ENCODE measurements at regions not wholly inside any gene's neighbourhood (a gene's known extent, or its start where the extent isn't known, plus 50 kb on each side); places are given as distances from the start of the nearest gene placed in this dataset.

DNA sequence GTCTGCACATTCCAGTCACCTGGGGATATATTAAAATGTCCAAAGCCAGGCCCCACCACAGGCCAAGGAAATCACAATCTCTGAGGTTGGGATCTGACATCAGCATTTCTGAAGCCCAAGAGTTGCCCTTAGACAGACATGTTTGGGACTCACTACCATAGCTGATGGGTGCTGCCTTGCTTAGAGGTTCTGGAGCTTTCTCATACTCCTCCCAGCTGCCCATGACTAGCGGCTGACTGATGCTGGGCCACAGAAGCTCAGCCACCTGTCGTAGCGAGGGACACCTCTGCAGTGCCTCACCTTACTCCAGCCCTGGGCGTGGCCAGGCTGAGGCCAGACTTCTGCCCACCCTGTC, 58.8 kb upstream of the XCR1 start (continued):
- TF ChIP-seq, protein P1, sequence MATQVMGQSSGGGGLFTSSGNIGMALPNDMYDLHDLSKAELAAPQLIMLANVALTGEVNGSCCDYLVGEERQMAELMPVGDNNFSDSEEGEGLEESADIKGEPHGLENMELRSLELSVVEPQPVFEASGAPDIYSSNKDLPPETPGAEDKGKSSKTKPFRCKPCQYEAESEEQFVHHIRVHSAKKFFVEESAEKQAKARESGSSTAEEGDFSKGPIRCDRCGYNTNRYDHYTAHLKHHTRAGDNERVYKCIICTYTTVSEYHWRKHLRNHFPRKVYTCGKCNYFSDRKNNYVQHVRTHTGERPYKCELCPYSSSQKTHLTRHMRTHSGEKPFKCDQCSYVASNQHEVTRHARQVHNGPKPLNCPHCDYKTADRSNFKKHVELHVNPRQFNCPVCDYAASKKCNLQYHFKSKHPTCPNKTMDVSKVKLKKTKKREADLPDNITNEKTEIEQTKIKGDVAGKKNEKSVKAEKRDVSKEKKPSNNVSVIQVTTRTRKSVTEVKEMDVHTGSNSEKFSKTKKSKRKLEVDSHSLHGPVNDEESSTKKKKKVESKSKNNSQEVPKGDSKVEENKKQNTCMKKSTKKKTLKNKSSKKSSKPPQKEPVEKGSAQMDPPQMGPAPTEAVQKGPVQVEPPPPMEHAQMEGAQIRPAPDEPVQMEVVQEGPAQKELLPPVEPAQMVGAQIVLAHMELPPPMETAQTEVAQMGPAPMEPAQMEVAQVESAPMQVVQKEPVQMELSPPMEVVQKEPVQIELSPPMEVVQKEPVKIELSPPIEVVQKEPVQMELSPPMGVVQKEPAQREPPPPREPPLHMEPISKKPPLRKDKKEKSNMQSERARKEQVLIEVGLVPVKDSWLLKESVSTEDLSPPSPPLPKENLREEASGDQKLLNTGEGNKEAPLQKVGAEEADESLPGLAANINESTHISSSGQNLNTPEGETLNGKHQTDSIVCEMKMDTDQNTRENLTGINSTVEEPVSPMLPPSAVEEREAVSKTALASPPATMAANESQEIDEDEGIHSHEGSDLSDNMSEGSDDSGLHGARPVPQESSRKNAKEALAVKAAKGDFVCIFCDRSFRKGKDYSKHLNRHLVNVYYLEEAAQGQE (IDR thresholded peaks at IDR 0.05; ENCODE audit: borderline replicate concordance in 1 of 2, low read depth in 1 of 2, low read length in 2 of 2), result no peak
- TF ChIP-seq NR2F1 (CRISPR knock-in tag; IDR thresholded peaks at IDR 0.05) (no peak), SALL1 (CRISPR knock-in tag; IDR thresholded peaks at IDR 0.05) (no peak), ZSCAN20 (CRISPR knock-in tag; IDR thresholded peaks at IDR 0.05; ENCODE audit: borderline replicate concordance) (no peak), ZNF615 (CRISPR knock-in tag; IDR thresholded peaks at IDR 0.05; ENCODE audit: borderline replicate concordance) (no peak), ZNF160 (CRISPR knock-in tag; IDR thresholded peaks at IDR 0.05) (no peak), ELF1 (CRISPR knock-in tag; IDR thresholded peaks at IDR 0.05) (no peak)

GRCh38 chr3:46085421-46086082, 58.3 kb upstream of the XCR1 start:
- Histone ChIP-seq H3K4me1 (ENCODE audit: insufficient read depth, low read length) (no peaks in the 10 kb centered on the region), H3K4me3 (replicated peaks in 1 of 3; ENCODE audit: insufficient read depth in 1 of 3, low read depth in 2 of 3, low read length in 3 of 3) (no peak overlapping the region)
- TF ChIP-seq ZNF501 (CRISPR knock-in tag; IDR thresholded peaks at IDR 0.05) (no peak), ZNF615 (CRISPR knock-in tag; IDR thresholded peaks at IDR 0.05; ENCODE audit: borderline replicate concordance) (no peak), FOXP1 (IDR thresholded peaks at IDR 0.05) (no peak), FOXP1 (CRISPR knock-in tag; IDR thresholded peaks at IDR 0.05) (no peak), ZNF275 (CRISPR knock-in tag; IDR thresholded peaks at IDR 0.05; ENCODE audit: borderline replicate concordance) (no peak), KLF11 (CRISPR knock-in tag; IDR thresholded peaks at IDR 0.05) (no peak), IRF9 (CRISPR knock-in tag; IDR thresholded peaks at IDR 0.05; ENCODE audit: borderline replicate concordance) (no peak), RFXANK (CRISPR knock-in tag; IDR thresholded peaks at IDR 0.05) (no peak), SRSF1 (optimal IDR thresholded peaks at IDR 0.05; ENCODE audit: low read depth, low read length) (no peak)
- TF ChIP-seq, protein P2, sequence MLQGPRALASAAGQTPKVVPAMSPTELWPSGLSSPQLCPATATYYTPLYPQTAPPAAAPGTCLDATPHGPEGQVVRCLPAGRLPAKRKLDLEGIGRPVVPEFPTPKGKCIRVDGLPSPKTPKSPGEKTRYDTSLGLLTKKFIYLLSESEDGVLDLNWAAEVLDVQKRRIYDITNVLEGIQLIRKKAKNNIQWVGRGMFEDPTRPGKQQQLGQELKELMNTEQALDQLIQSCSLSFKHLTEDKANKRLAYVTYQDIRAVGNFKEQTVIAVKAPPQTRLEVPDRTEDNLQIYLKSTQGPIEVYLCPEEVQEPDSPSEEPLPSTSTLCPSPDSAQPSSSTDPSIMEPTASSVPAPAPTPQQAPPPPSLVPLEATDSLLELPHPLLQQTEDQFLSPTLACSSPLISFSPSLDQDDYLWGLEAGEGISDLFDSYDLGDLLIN (CRISPR knock-in tag; IDR thresholded peaks at IDR 0.05; ENCODE audit: borderline replicate concordance), result no peak
- TF ChIP-seq, protein P3, sequence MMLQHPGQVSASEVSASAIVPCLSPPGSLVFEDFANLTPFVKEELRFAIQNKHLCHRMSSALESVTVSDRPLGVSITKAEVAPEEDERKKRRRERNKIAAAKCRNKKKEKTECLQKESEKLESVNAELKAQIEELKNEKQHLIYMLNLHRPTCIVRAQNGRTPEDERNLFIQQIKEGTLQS (CRISPR knock-in tag; IDR thresholded peaks at IDR 0.05), result no peak

More at GRCh38 chr3:46085421-46086082, 58.3 kb upstream of the XCR1 start:
- Histone ChIP-seq H3K36me3 (replicated peaks in 1 of 2; ENCODE audit: control insufficient read depth in 1 of 2, insufficient read depth in 2 of 2, low read length in 2 of 2) (no peaks in the 10 kb centered on the region), H4K20me1 (ENCODE audit: insufficient read depth, low read length) (no peaks in the 10 kb centered on the region), H3K79me2 (ENCODE audit: insufficient read depth, low read length) (no peaks in the 10 kb centered on the region), H2AFZ (ENCODE audit: low read length) (no peak overlapping the region), H3K27me3 (ENCODE audit: control insufficient read depth in 1 of 2, insufficient read depth in 2 of 2, low read length in 2 of 2) (no peaks in the 10 kb centered on the region), H3K9ac (ENCODE audit: insufficient read depth, low read depth, low read length) (no peak overlapping the region), H3K9me3 (ENCODE audit: low read length) (no peaks in the 10 kb centered on the region), H3K27ac (ENCODE audit: extremely low read length, insufficient read depth, low read length) (no peak overlapping the region), H3K4me2 (ENCODE audit: low read depth, low read length) (no peak overlapping the region)
- 7% methylated on average over 3 of the region's 3 CpGs for WGBS (ENCODE audit: low lambda C conversion rate)
- BruUV-seq (replicated peaks), result no TSS peak
- ChIA-PET POLR2A (no interaction called here), CTCF (ENCODE audit: low intra/inter-chr PET ratio, low total read pairs) (no interaction called here)
- in situ Hi-C loops (cut with HindIII; ENCODE audit: extremely low pct_ligation_motif_present, low pct_unique_long_range_greater_than_20kb), result no loop called here
- ATAC-seq (no peak), DNase-seq (ENCODE audit: low spot score) (no peak), FAIRE-seq (no peak)
- intact Hi-C loops (cut with micrococcal nuclease; ENCODE audit: unreplicated experiment), result no loop called here

All from HepG2 (cell line).